ENCODE measurements at regions not wholly inside any gene's neighbourhood (a gene's known extent, or its start where the extent isn't known, plus 50 kb on each side); places are given as distances from the start of the nearest gene placed in this dataset.

DNA sequence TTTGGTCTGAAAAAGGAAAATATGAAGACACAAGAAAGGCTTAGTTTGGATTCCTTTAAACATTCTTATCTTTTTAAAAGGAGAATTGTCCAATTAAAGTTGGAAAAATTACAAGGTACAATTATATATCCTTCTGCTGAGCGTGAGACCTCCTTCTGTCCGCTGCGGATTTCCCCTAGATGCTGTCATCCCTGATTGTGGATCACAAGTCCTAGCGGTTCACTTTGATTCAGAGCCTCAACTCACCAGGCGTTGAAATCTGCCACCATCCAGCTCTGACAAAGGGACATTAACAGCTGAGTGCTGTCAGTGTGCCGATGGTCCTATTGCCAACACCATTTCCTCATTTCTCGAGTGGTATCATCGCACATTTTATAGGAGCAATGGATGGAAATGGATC lies 73.1 kb upstream of the PTER start:
- TF ChIP-seq BHLHE40 (IDR thresholded peaks at IDR 0.05; ENCODE audit: borderline replicate concordance), result no peak
- TF ChIP-seq LEF1 (IDR thresholded peaks at IDR 0.05; ENCODE audit: borderline replicate concordance), result no peak
- no peak for TF ChIP-seq L3MBTL2 (conservative IDR thresholded peaks at IDR 0.05)
- TF ChIP-seq HDGF (IDR thresholded peaks at IDR 0.05; ENCODE audit: borderline replicate concordance), result no peak
- no peak for TF ChIP-seq FOXK2 (IDR thresholded peaks at IDR 0.05)
- TF ChIP-seq SP1 (IDR thresholded peaks at IDR 0.05), result no peak
- TF ChIP-seq NFRKB (IDR thresholded peaks at IDR 0.05), result no peak
- no peak for TF ChIP-seq FOXM1 (IDR thresholded peaks at IDR 0.05; ENCODE audit: borderline replicate concordance)
- TF ChIP-seq ARNT (IDR thresholded peaks at IDR 0.05), result no peak
- TF ChIP-seq, protein P1, sequence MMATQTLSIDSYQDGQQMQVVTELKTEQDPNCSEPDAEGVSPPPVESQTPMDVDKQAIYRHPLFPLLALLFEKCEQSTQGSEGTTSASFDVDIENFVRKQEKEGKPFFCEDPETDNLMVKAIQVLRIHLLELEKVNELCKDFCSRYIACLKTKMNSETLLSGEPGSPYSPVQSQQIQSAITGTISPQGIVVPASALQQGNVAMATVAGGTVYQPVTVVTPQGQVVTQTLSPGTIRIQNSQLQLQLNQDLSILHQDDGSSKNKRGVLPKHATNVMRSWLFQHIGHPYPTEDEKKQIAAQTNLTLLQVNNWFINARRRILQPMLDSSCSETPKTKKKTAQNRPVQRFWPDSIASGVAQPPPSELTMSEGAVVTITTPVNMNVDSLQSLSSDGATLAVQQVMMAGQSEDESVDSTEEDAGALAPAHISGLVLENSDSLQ (IDR thresholded peaks at IDR 0.05), result no peak
- TF ChIP-seq ZNF384 (IDR thresholded peaks at IDR 0.05), result no peak
- TF ChIP-seq SUZ12 (IDR thresholded peaks at IDR 0.05), result no peak
- TF ChIP-seq FOXA1 (IDR thresholded peaks at IDR 0.05), result no peak
- TF ChIP-seq TARDBP (IDR thresholded peaks at IDR 0.05), result no peak
- ChIA-PET POLR2A (no interaction called here), CTCF (no interaction called here)
- DNase-seq (ENCODE audit: extremely low spot score), result no peak

DNA sequence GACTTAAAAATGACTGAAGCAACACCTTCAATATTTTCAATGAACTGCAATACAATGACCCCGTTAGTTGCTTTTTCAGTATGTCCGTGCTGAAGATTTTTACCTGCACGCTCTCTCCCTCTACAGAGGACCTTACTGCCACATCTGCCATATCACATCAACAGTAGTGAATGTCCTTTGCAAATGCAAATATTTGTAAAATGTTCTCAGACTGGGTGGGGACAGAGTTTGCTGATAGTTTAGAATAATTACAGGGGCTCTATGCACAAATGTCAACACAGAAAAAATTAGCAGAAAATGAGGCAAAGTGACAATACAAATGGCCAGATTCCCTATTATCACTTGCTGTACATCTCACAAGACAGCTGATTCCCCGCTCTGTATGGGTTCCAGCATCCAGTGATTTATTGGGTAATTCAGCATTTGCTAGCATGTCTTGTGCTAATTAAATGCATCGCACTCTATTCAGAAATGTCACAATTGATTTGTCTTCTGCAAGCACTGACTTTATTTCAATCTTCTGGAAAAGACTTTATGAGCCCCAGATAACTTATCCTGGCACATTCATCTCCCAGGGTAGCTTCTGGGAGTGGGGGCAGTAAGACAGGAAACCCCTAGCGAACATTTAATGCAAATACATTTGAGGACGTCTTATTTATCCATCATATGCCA lies 69.1 kb upstream of the PTER start:
- DNase-seq (ENCODE audit: extremely low spot score), result no peak
- ChIA-PET POLR2A (no interaction called here), CTCF (no interaction called here)
- TF ChIP-seq FOXK2 (IDR thresholded peaks at IDR 0.05) (no peak), ZNF384 (IDR thresholded peaks at IDR 0.05) (no peak), ELF4 (IDR thresholded peaks at IDR 0.05) (no peak), TARDBP (IDR thresholded peaks at IDR 0.05) (no peak), FOXA1 (IDR thresholded peaks at IDR 0.05) (no peak), L3MBTL2 (conservative IDR thresholded peaks at IDR 0.05) (no peak), ARNT (IDR thresholded peaks at IDR 0.05) (no peak), BHLHE40 (IDR thresholded peaks at IDR 0.05; ENCODE audit: borderline replicate concordance) (no peak), HDGF (IDR thresholded peaks at IDR 0.05; ENCODE audit: borderline replicate concordance) (no peak), LEF1 (IDR thresholded peaks at IDR 0.05; ENCODE audit: borderline replicate concordance) (no peak), FOXM1 (IDR thresholded peaks at IDR 0.05; ENCODE audit: borderline replicate concordance) (no peak), SUZ12 (IDR thresholded peaks at IDR 0.05) (no peak), CTBP1 (IDR thresholded peaks at IDR 0.05; ENCODE audit: borderline replicate concordance) (no peak), NFRKB (IDR thresholded peaks at IDR 0.05) (no peak), SP1 (IDR thresholded peaks at IDR 0.05) (no peak)
- TF ChIP-seq, protein P1 (IDR thresholded peaks at IDR 0.05), result no peak

DNA sequence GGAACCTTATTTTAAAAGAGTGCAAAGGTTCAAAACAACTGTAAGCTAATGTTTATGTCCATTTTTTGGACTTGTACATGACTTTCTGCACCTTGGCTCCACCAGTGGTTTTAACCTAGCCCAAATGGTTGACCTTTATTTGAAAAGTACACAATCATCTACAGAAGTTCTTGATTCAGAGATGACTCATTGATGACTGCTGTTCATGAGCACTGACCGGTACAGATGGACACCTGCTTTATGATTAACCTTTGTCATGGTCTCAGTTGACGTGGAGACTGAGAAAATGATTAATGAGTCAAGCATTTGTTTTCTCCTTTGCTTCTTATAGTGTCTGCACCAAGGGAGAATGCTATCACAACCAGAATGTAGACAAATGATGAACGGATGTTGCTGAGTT lies 55.7 kb upstream of the PTER start:
- ChIA-PET CTCF (no interaction called here), POLR2A (no interaction called here)
- DNase-seq (ENCODE audit: extremely low spot score), result no peak
- TF ChIP-seq TARDBP (IDR thresholded peaks at IDR 0.05) (no peak), ZNF384 (IDR thresholded peaks at IDR 0.05) (no peak), L3MBTL2 (conservative IDR thresholded peaks at IDR 0.05) (no peak), HDGF (IDR thresholded peaks at IDR 0.05; ENCODE audit: borderline replicate concordance) (no peak), FOXK2 (IDR thresholded peaks at IDR 0.05) (no peak), ELF4 (IDR thresholded peaks at IDR 0.05) (no peak), SP1 (IDR thresholded peaks at IDR 0.05) (no peak), FOXM1 (IDR thresholded peaks at IDR 0.05; ENCODE audit: borderline replicate concordance) (no peak), SUZ12 (IDR thresholded peaks at IDR 0.05) (no peak), LEF1 (IDR thresholded peaks at IDR 0.05; ENCODE audit: borderline replicate concordance) (no peak), FOXA1 (IDR thresholded peaks at IDR 0.05) (no peak)

DNA sequence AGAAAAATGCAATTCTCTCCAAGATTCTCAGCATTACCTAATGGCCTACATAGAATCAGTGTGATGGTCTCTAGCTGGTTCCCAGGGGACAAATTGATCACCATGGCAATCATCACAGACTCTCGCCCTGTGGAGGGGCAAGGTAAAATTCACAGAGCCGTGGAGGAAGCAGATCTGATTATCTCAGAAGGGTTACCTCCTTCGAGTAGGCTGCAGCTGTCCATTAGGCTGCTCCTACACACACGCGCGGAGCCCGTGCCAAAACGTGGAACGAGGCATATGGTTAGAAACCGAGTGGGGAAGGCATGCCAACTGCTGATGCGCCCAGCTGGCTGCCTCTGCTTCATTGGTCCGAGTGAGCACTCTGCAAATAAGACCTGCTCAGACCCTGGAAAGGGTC lies 52.8 kb upstream of the PTER start:
- ChIA-PET POLR2A (no interaction called here), CTCF (no interaction called here)
- DNase-seq (ENCODE audit: extremely low spot score), result no peak
- TF ChIP-seq SP1 (IDR thresholded peaks at IDR 0.05) (no peak), HDGF (IDR thresholded peaks at IDR 0.05; ENCODE audit: borderline replicate concordance) (no peak), TARDBP (IDR thresholded peaks at IDR 0.05) (no peak)

DNA sequence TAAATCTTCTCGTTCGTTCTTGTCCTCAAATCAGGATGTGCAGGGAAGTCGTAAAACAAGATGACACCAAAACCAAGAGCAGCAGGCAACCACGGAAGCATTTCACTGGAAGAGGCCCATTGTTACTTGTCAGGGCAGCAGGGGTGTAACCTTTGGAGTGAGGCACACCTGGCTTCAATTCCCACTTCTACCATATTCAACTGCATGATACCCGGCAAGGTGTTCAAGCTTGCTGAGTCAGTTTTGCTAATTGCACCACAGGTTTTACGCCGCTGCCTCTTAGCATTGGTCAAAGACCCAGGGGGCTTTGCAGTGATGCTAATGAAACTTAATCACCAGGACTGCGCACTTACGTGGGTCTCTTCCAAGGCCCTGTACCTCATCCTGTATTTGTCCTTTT lies 50.0 kb upstream of the PTER start:
- ChIA-PET CTCF (no interaction called here), POLR2A (no interaction called here)
- TF ChIP-seq NFRKB (IDR thresholded peaks at IDR 0.05) (no peak), TARDBP (IDR thresholded peaks at IDR 0.05) (no peak), FOXA1 (IDR thresholded peaks at IDR 0.05) (no peak), BHLHE40 (IDR thresholded peaks at IDR 0.05; ENCODE audit: borderline replicate concordance) (no peak), ELF4 (IDR thresholded peaks at IDR 0.05) (no peak), LEF1 (IDR thresholded peaks at IDR 0.05; ENCODE audit: borderline replicate concordance) (no peak), CTBP1 (IDR thresholded peaks at IDR 0.05; ENCODE audit: borderline replicate concordance) (no peak), ARNT (IDR thresholded peaks at IDR 0.05) (no peak), FOXM1 (IDR thresholded peaks at IDR 0.05; ENCODE audit: borderline replicate concordance) (no peak), HDGF (IDR thresholded peaks at IDR 0.05; ENCODE audit: borderline replicate concordance) (no peak)
- TF ChIP-seq, protein P1 (IDR thresholded peaks at IDR 0.05), result no peak
- DNase-seq (ENCODE audit: extremely low spot score), result no peak

Data from HEK293T (cell line).